ENCODE measurements at regions not wholly inside any gene's neighbourhood (a gene's known extent, or its start where the extent isn't known, plus 50 kb on each side); places are given as distances from the start of the nearest gene placed in this dataset.
A peak's percentile ranks its signal among the peaks of the same experiment; 100 is the strongest.
"Not testable (repeated sequence)": the region's sequence is repeated elsewhere in the genome, so short reads cannot be mapped to it uniquely, and the experiment has no call there.

DNA sequence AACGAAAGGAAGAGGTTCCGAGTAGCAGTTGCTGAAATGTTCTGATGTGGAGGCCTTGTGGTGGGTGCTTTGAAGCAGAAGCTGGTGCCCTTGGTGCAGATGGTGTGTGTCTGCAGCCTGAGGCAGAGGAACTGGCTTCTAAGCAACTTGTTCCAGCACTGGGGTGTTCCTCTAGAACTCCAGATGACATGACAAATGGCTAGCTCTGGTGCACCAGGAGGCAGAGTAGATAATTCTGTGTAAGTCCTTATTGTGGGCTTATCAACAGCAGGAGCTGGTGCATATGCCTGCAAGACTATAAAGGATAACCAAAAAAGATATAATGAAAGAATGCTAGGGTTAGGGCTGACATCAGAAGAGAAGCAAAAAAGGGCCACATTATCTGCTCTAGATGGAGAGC lies 76.5 kb downstream of the ARL5B start:
- DNase-seq (ENCODE audit: low spot score): no peak
- intact Hi-C loops (cut with DNase I): no loop called here

DNA sequence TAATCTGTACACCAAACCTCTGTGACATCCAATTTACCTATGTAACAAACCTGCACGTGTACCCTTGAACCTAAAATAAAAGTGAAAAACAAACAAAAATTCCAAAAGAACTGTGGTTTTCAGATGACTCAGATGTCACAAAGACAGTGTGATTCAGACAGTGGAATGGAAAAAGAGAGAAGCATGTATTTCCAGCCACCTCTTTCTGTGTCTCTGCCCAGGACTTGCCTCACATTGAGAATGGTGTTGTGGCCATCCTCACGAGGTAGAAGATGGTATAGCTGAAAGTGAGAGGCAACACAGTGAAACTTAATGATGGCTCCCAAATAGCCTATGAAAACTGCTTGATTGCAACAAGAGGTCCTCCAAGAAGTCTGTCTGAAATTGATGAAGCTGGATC lies 78.0 kb downstream of the ARL5B start:
- intact Hi-C loops (cut with DNase I): no loop called here
- no peak for DNase-seq (ENCODE audit: low spot score)

DNA sequence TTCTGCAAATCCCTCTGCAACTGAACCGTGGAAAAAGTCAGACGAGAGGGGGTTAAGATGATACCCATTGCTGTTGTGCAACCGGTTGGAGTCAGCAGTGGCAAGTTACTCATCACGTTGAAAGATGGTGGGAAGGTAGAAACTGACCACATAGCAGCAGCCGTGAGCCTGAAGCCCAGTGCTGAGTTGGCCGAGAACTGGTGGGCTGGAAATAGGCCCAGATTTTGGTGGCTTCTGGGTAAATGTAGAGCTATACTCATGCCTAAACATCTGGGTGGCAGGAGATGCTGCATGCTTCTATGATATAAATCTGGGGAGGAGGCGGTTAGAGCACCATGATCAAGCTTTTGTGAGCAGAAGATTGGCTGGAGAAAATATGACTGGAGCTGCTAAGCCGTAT lies 78.6 kb downstream of the ARL5B start:
- DNase-seq (ENCODE audit: low spot score): peak; percentile 83
- intact Hi-C loops (cut with DNase I): no loop called here

DNA sequence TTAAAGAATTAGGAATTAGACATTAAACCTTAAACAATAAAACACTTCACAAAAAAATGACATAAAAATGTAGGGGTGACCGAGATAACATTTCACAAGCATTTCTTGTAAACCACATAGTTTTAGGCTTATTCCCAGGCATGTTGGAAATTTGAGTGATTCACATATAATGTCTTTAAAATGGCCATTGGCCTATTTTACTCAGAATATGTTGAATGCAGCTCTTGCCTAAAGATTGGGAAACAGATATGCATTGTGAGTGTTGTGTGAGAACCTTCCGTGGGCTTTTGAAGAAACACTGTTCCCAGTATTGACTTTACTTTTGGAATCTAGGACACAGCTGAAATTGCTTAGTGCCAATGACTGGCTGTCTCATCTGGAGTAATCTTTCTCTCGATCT lies 79.6 kb downstream of the ARL5B start:
- intact Hi-C loops (cut with DNase I): no loop called here
- no peak for DNase-seq (ENCODE audit: low spot score)

DNA sequence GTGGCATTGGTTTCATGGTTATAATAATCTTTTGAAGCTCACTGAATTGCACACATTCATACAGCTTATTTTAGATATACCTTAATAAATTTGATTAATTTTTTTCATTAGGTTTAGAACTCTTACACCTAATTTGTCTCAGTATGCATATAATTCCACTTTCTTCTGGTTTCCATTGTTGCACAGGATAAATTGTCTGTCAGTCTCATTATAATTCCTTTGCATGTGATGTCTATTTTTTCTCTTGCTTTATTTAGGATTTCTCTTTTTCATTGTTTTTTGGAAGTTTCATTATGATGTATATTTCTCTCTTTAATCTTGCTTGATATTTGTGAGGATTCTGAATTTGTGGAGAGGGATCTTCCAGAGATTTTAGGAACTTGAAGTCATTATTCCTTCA lies 84.7 kb downstream of the ARL5B start:
- DNase-seq (ENCODE audit: low spot score): no peak
- intact Hi-C loops (cut with DNase I): no loop called here

DNA sequence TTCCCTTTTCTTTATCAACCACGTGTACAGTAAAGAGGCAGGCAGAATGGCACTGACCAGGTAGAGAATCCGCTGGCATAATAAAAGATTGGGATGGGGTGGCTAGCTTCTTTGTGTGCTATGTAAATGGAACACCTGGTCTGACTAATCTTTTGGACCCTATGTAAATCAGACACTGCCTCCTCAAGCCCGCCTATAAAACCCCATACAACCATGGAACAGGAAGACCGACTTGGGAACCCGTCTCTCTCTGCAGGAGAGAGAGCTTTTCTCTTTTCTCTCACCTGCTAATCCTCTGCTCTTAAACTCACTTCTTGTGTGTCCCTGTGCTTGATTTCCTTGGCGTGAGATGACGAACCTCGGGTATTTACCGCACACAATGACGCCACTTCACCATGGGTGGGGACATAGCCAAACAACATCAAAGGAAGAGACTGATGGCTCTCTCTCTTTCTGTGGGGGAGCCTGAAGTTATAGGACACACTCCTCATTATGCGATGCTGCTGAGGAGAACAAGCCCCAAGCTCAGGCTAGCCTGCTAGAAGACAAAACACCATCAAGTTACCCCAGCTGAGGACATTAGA lies 94.2 kb downstream of the ARL5B start:
- intact Hi-C loops (cut with DNase I): no loop called here
- DNase-seq (ENCODE audit: low spot score): no peak

DNA sequence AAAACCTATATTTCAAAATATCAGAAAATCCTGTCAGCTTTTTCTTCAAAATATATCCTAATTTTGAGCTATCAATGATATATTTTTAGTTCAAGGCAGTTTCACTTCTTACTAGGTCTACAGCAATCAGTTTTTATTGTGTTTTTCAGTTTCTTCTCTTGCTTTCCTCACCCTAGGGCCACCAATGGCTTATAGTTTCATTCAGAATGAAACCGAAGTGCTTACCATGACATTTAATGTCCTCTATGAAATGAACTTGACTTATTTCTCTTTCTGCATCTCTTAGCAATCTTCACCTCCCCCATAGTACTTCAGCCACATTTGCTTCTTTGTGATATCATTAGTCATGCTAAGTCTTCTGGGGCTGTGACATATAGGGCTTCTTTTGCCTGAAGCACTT lies 100.3 kb downstream of the ARL5B start:
- DNase-seq (ENCODE audit: low spot score): no peak
- intact Hi-C loops (cut with DNase I): no loop called here

DNA sequence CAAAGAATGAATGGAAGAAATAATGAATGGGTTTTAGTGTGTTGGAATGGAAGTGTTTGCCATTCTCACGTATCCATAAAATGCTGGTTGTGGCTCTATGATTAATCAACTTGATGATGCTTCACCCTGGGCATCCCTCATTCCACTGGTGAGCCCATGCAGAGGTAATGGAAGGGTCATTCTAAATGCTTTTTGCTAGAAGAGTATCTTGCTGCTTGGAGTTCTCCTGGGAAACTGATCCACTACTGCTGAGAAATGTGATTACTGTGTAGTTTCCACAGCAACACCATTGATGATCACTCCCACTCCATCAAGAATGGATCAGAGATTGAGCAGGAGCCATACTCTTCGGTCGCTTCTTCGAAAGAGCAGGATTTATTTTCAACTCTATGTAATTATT lies 101.6 kb downstream of the ARL5B start:
- no peak for DNase-seq (ENCODE audit: low spot score)
- intact Hi-C loops (cut with DNase I): no loop called here

DNA sequence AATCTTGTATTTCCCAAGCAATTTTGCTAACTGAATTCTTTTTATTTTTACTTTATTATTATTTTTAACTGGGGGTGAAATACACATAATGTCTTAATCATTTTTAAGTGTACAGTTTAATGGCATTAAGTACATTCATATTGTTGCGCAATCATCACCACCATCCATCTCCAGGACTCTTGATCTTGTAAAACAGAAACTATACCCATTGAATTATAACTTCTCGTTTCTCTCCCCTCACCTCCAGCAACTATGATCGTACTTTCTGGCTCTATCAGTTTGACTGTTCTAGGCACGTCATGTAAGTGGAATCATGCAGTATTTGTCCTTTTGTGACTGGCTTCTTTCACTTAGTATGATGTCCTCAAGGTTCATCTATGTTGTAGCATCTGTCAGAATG lies 108.8 kb downstream of the ARL5B start:
- intact Hi-C loops (cut with DNase I): no loop called here

DNA sequence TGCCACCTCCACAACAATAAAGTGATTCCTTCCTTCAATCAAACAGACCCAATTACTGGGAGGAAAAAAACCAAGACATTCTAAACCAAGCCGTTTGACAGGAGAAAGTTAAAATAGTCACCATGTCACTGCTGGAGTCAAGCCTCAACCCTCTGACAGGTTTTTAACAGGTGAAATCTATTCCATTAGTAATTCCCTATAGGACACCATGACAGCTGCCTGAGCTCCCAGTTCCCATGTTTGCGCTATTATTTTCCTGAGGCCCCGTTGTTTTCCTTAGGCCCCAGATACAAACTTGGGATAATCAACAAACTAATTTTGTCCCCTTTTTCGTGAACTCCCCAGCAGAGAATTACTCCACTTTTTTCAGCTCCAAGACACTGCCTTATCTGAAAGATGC lies 113.9 kb downstream of the ARL5B start:
- intact Hi-C loops (cut with DNase I): no loop called here
- no peak for DNase-seq (ENCODE audit: low spot score)

More for the DNA sequence above, 108.8 kb downstream of the ARL5B start:
- DNase-seq (ENCODE audit: low spot score): no peak

DNA sequence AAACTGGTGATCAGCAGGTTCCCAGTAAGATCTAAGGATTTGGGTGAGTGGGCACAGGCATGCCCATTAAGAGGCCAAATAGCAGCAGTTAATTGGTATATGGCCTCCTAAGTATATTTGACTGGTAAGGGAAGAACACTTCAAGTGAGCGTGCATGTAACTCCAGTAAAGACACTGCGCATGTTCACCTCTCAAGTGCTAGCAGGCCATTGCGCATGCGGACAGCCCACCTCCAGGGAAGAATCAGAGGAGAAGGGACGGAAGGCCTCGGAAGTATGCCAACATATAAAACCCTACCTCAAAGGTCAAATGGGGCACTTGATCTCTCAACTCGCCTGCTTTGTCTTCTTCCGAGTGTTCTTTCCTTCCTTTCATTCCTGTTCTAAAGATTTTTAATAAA lies 118.0 kb downstream of the ARL5B start:
- intact Hi-C loops (cut with DNase I): no loop called here
- DNase-seq (ENCODE audit: low spot score): no peak

DNA sequence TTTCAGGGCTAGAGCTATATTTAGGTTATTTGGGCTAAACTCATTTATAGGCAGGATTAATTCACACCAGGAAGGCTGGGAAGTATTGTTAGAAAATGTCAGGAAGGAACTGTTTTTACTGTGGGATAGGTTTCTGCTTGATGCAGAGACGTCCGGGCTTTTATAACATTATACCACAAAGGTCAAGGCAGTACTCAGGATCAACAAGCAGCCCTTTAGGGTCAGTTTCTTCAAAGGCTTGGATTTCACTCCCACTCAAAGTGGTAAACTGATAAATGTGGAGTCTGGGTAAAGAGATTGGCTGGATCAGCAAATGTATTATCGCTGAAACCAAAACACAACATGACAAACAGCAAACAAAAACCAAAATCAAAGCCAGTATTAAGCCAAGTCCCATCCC lies 127.2 kb downstream of the ARL5B start:
- no peak for DNase-seq (ENCODE audit: low spot score)
- intact Hi-C loops (cut with DNase I): no loop called here

DNA sequence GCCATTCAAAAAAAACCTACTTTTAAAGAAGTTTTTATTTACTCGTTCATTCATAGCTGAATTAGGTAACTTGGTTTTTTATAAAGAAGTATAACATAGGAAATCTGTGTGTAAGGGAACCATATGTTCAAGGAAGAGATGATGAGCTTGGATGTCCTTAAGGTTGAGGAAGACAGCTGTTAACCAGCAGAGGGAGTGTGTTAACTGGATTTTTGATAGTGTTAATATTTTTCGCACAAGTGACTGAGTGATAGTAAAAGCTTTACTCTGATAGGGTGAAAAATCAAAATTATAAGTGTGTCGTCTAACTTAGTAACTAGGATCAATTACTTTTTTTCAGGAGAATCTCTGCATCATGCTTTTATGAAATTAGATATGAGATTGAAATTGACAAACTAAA lies 134.7 kb downstream of the ARL5B start:
- intact Hi-C loops (cut with DNase I): loop anchor here in 1 of 2 donors (5.0 kb wide), 1 partner anchor 112 kb away; no protein-coding TSS in a partner anchor
- no peak for DNase-seq (ENCODE audit: low spot score)

DNA sequence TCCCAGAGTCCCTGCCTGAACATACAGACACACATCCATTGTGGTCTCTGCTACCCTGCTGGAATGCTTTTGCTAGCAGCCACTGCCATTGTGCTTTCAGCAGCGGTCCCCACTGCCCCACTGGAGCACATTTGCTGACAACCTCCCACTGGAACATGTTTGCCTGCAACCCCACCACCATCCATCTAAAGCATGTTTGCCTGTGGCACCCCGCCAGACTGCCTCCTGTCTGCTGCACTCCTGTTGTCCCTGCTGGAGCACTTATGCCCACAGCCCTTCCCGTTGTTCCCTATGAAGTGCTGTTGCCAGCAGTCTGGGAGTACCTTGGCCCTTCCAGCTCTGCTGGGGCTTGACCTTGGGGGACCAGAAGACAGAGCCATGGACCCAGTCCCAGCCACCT lies 136.3 kb downstream of the ARL5B start:
- DNase-seq (ENCODE audit: low spot score): no peak
- intact Hi-C loops (cut with DNase I): no loop called here

DNA sequence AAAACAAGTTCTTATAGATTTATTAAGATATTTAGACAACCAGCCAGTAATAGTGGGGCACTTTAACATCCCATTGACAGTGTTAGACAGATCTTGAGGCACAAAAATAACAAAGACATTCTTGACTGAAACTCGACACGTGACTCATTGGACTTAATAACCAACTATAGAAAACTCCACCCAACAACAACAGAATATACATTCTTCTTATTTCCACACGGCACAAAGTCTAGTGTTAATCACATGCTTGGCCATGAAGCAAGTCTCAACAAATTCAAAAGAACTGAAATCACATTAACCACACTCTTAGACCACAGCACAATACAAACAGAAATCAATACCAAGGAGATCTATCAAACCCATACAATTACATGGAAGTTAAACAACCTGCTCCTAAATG lies 138.1 kb downstream of the ARL5B start:
- no peak for DNase-seq (ENCODE audit: low spot score)
- intact Hi-C loops (cut with DNase I): no loop called here

DNA sequence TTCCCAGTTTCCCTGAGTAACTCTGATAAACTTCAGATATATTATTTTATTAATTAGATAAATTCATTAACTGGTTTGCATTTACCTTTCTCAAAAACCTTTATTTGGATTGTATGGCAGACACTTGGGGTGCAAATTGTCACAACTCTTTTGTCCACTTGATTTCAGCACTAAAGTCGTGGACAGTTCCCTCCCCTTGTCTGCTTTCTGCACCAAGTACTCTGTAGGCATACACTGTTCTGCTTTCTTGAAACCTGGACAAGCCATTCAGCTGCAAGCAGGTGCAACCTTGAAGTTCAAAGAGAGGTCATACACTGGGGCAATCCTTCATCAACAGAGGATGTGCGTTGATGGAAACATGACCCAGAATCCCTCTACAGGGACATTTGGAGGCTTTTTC lies 162.9 kb downstream of the ARL5B start:
- intact Hi-C loops (cut with DNase I): no loop called here
- DNase-seq (ENCODE audit: low spot score): no peak

DNA sequence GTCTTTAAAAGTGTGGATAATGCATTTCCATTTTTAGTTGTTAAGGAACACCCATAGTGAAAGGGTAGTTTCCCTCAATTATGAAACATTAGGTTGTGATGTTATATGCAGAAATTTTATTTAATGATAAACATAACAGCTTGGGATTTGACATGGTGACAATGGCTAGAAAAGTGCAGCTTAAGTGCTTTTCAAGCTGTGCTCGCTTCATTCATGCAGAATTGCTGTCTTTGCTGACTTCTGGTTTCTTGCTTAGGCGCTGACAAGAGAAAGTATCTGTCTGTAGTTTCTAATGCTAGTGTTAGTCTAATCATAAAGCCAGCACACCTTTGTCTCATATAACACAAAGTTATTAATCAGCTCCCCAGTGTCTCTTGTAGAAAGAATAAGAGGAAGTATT lies 170.0 kb downstream of the ARL5B start:
- no peak for DNase-seq (ENCODE audit: low spot score)
- intact Hi-C loops (cut with DNase I): no loop called here

DNA sequence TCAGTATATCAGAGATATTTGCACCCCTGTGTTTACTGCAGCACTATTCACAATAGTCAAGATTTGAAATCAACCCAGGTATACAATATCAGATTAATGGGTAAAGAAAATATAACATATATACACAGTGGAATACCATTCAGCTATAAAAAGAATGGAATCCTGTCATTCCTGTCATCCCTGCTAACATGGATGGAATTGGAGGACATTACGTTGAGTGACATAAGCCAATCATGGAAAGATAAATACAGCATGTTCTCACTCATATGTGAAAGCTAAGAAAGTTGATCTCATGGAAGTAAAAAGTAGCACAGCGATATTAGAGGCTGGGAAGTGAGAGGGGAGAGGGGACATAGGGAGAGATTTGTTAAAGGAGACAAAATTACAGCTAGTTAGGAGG lies 171.0 kb downstream of the ARL5B start:
- no peak for DNase-seq (ENCODE audit: low spot score)
- intact Hi-C loops (cut with DNase I): no loop called here

DNA sequence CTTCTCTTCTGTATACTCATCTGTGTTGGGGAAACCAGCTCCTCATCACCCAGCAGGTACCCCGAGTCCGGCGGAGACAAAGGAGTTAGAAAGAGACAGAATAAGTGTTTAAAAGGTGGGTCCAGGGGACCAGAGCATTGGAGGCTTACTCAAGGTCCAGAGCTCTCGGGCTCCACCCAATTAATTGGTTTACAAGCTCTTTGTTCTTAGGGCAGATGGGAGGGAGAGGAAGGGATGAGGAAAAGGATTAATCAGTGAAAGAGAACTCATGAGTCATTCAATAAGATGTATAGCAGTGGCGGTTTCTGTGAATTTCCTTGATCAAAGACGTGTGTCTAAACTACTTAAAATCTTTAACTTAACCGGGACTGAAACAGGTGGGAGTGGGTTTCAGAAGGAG lies 192.0 kb upstream of the MALRD1 start:
- intact Hi-C loops (cut with DNase I); DNase-seq (ENCODE audit: low spot score): not testable (repeated sequence)

DNA sequence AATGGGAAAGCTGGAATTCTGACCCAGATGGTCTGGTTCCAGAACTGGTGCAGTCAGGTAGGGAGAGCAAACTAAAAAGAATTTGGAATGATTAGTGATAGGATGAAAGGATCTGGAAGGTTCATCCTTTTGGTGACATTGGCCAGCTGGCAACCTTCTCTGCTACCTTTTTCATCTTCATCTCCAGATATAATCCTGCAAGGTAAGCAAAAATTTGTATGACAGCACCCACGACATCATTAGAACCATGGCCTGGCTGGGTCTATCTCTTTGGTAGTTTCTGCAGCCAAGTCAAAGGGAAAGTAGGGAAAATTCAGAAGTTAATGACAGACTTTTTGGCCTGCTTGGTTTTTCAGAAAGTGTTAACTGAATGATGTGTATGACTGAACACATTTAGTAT lies 188.9 kb upstream of the MALRD1 start:
- intact Hi-C loops (cut with DNase I): loop anchor here in 1 of 2 donors (10.0 kb wide), 1 partner anchor 1245 kb away; no protein-coding TSS in a partner anchor
- DNase-seq (ENCODE audit: low spot score): no peak

DNA sequence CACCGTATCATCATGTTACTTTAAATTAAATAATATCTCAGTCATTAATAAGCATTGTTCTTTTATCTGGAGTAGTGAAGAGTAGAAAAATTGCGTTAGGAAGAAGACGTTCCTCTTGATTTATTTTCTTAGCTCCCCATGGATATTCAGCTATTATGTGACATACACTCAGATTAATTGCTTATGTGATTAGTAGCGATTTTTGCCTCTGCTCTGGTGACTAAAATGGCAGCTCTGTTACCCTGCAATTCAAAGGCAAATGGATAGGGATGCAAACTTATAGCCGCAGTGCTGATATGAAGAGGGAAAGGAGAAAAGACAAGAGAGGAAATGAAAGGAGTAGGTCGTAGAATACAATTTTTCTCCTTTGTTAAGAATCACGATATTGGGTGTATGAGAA lies 188.4 kb upstream of the MALRD1 start:
- no peak for DNase-seq (ENCODE audit: low spot score)
- intact Hi-C loops (cut with DNase I): loop anchor here in 1 of 2 donors (10.0 kb wide), 1 partner anchor 1245 kb away; no protein-coding TSS in a partner anchor

All from posterior vena cava (tissue), 2 donors.